ENCODE measurements at regions not wholly inside any gene's neighbourhood (a gene's known extent, or its start where the extent isn't known, plus 50 kb on each side); places are given as distances from the start of the nearest gene placed in this dataset.

- DNase-seq (ENCODE audit: extremely low read depth, low read depth), result no peak
- TF ChIP-seq CTCF (IDR thresholded peaks at IDR 0.05; ENCODE audit: low read depth, low read length), result no peak
Measured at GRCh38 chr1:69203166-69203565, 364.6 kb upstream of the LRRC7 start.

- TF ChIP-seq CTCF (IDR thresholded peaks at IDR 0.05; ENCODE audit: low read depth, low read length), result no peak
- DNase-seq (ENCODE audit: extremely low read depth, low read depth), result no peak
Measured at GRCh38 chr1:69213644-69214043, 354.1 kb upstream of the LRRC7 start.

GRCh38 chr1:69215883-69216282 lies 351.8 kb upstream of the LRRC7 start:
- no peak for DNase-seq (ENCODE audit: extremely low read depth, low read depth)
- no peak for TF ChIP-seq CTCF (IDR thresholded peaks at IDR 0.05; ENCODE audit: low read depth, low read length)

GRCh38 chr1:69220672-69221071 lies 347.1 kb upstream of the LRRC7 start:
- DNase-seq (ENCODE audit: extremely low read depth, low read depth), result no peak
- TF ChIP-seq CTCF (IDR thresholded peaks at IDR 0.05; ENCODE audit: low read depth, low read length), result no peak

- DNase-seq (ENCODE audit: extremely low read depth, low read depth), result no peak
- no peak for TF ChIP-seq CTCF (IDR thresholded peaks at IDR 0.05; ENCODE audit: low read depth, low read length)
Measured at GRCh38 chr1:69221524-69221923, 346.2 kb upstream of the LRRC7 start.

- TF ChIP-seq CTCF (IDR thresholded peaks at IDR 0.05; ENCODE audit: low read depth, low read length), result no peak
- DNase-seq (ENCODE audit: extremely low read depth, low read depth), result no peak
Measured at GRCh38 chr1:69223156-69223555, 344.6 kb upstream of the LRRC7 start.

- no peak for TF ChIP-seq CTCF (IDR thresholded peaks at IDR 0.05; ENCODE audit: low read depth, low read length)
- no peak for DNase-seq (ENCODE audit: extremely low read depth, low read depth)
Measured at GRCh38 chr1:69228501-69228900, 339.2 kb upstream of the LRRC7 start.

Measured in AG09319 (cell line).